Suprapubic skin (tissue), 4 donors: ENCODE measurements at regions not wholly inside any gene's neighbourhood (a gene's known extent, or its start where the extent isn't known, plus 50 kb on each side); places are given as distances from the start of the nearest gene placed in this dataset.
"Not testable (repeated sequence)": the region's sequence is repeated elsewhere in the genome, so short reads cannot be mapped to it uniquely, and the experiment has no call there.

Source experiments
- DNase-seq, 2 donors: peaks; one replicate each; pipeline ENCODE4 v3.0.0-alpha.2; 2019; ENCODE audit warnings: low spot score in 2 of 2
- H3K27ac ChIP-seq: fragments of 200-600 bp; sonication (generic); one replicate; pipeline ENCODE4 v1.5.1; 2019
- H3K27me3 ChIP-seq: fragments of 200-600 bp; sonication (generic); one replicate; pipeline ENCODE4 v1.5.1; 2019
- H3K36me3 ChIP-seq: fragments of 200-600 bp; sonication (generic); one replicate; pipeline ENCODE4 v1.5.1; 2019
- H3K4me1 ChIP-seq: fragments of 200-600 bp; sonication (generic); one replicate; pipeline ENCODE4 v1.5.1; 2019
- H3K4me3 ChIP-seq: fragments of 200-600 bp; sonication (generic); one replicate; pipeline ENCODE4 v1.5.1; 2019; ENCODE audit warnings: mild to moderate bottlenecking
- H3K9me3 ChIP-seq: fragments of 200-600 bp; sonication (generic); one replicate; pipeline ENCODE4 v1.5.1; 2019
- CTCF ChIP-seq, 2 donors: fragments of 200-600 bp in 1 of 2; fragments of 450-650 bp in 1 of 2; sonication (generic) in 1 of 2; IDR thresholded peaks; one replicate each; pipeline ENCODE4 v1.5.1; 2016 to 2019; ENCODE audit warnings: antibody characterized with exemption in 2 of 2, mild to moderate bottlenecking in 1 of 2, moderate library complexity in 1 of 2
- EP300 ChIP-seq: sonication (generic); formaldehyde crosslinking; IDR thresholded peaks from one replicate; pipeline ENCODE4 v1.6.1; 2017; ENCODE audit warnings: antibody characterized with exemption
- POLR2A ChIP-seq, 2 donors: fragments of 450-650 bp; IDR thresholded peaks; one replicate each; pipeline ENCODE4 v1.6.1; 2017; ENCODE audit warnings: antibody characterized with exemption in 2 of 2, mild to moderate bottlenecking in 2 of 2, moderate library complexity in 2 of 2
- POLR2AphosphoS5 ChIP-seq, 3 donors: sonication (generic); formaldehyde crosslinking; IDR thresholded peaks; one replicate each; pipeline ENCODE4 v1.6.1; 2017; ENCODE audit warnings: antibody characterized with exemption in 3 of 3
- WGBS: methylation state at CpG from one replicate; pipeline ENCODE4 v1.1.5; 2018; 5-methylcytosine and 5-hydroxymethylcytosine counted together

GRCh38 chr5:104456122-104456521 lies 893.5 kb upstream of the NUDT12 start:
- TF ChIP-seq POLR2AphosphoS5 (IDR thresholded peaks at IDR 0.05) (no peak), EP300 (no peak), POLR2A (IDR thresholded peaks at IDR 0.05) (no peak), CTCF (IDR thresholded peaks at IDR 0.05) (no peak)
- no peaks in the 10 kb centered on the region for H3K27me3 ChIP-seq
- no peaks in the 10 kb centered on the region for H3K4me1 ChIP-seq
- no peak overlapping the region for H3K27ac ChIP-seq
- H3K36me3 ChIP-seq = no peaks in the 10 kb centered on the region
- 72% methylated on average over 3 of the region's 3 CpGs for WGBS
- DNase-seq = no peak
- no peaks in the 10 kb centered on the region for H3K9me3 ChIP-seq
- H3K4me3 ChIP-seq = no peak overlapping the region

- H3K36me3 ChIP-seq = no peaks in the 10 kb centered on the region
- TF ChIP-seq EP300 (no peak), POLR2A (IDR thresholded peaks at IDR 0.05) (no peak), POLR2AphosphoS5 (IDR thresholded peaks at IDR 0.05) (no peak), CTCF (IDR thresholded peaks at IDR 0.05) (no peak)
- no peak overlapping the region for H3K4me3 ChIP-seq
- no peaks in the 10 kb centered on the region for H3K4me1 ChIP-seq
- no peak for DNase-seq
- no peak overlapping the region for H3K27ac ChIP-seq
- 85% methylated on average over 1 of the region's 1 CpG for WGBS
- H3K27me3 ChIP-seq = no peaks in the 10 kb centered on the region
- no peaks in the 10 kb centered on the region for H3K9me3 ChIP-seq
Observed at GRCh38 chr5:104452550-104452949, 890.0 kb upstream of the NUDT12 start.

- not testable (repeated sequence) for H3K27ac ChIP-seq, H3K9me3 ChIP-seq, H3K4me3 ChIP-seq, H3K27me3 ChIP-seq, H3K4me1 ChIP-seq, H3K36me3 ChIP-seq, DNase-seq
- WGBS = 97% methylated on average over 26 of the region's 28 CpGs
Observed at GRCh38 chr5:104451911-104452310, 889.3 kb upstream of the NUDT12 start.

GRCh38 chr5:104444656-104445055 lies 882.1 kb upstream of the NUDT12 start:
- H3K27me3 ChIP-seq = no peaks in the 10 kb centered on the region
- WGBS = 75% methylated on average over 5 of the region's 5 CpGs
- H3K4me3 ChIP-seq = no peak overlapping the region

GRCh38 chr5:104443706-104444105 lies 881.1 kb upstream of the NUDT12 start:
- Histone ChIP-seq H3K9me3 (no peaks in the 10 kb centered on the region), H3K27ac (no peak overlapping the region), H3K4me3 (no peak overlapping the region), H3K27me3 (no peaks in the 10 kb centered on the region), H3K4me1 (no peaks in the 10 kb centered on the region), H3K36me3 (no peaks in the 10 kb centered on the region)
- no peak for TF ChIP-seq EP300
- no peak for TF ChIP-seq POLR2AphosphoS5 (IDR thresholded peaks at IDR 0.05)
- no peak for TF ChIP-seq CTCF (IDR thresholded peaks at IDR 0.05)
- no peak for TF ChIP-seq POLR2A (IDR thresholded peaks at IDR 0.05)
- no peak for DNase-seq
- WGBS = 97% methylated on average over 19 of the region's 19 CpGs

More at GRCh38 chr5:104444656-104445055, 882.1 kb upstream of the NUDT12 start:
- H3K36me3 ChIP-seq = no peaks in the 10 kb centered on the region
- H3K4me1 ChIP-seq = no peaks in the 10 kb centered on the region
- DNase-seq = no peak
- no peak overlapping the region for H3K27ac ChIP-seq
- TF ChIP-seq CTCF (IDR thresholded peaks at IDR 0.05) (no peak), EP300 (no peak), POLR2A (IDR thresholded peaks at IDR 0.05) (no peak), POLR2AphosphoS5 (IDR thresholded peaks at IDR 0.05) (no peak)
- H3K9me3 ChIP-seq = no peaks in the 10 kb centered on the region

- TF ChIP-seq EP300 (no peak), CTCF (IDR thresholded peaks at IDR 0.05) (no peak), POLR2A (IDR thresholded peaks at IDR 0.05) (no peak), POLR2AphosphoS5 (IDR thresholded peaks at IDR 0.05) (no peak)
- 40% methylated on average over 4 of the region's 4 CpGs for WGBS
- DNase-seq = no peak
- H3K4me3 ChIP-seq = no peak overlapping the region
- no peaks in the 10 kb centered on the region for H3K4me1 ChIP-seq
- no peaks in the 10 kb centered on the region for H3K9me3 ChIP-seq
- no peaks in the 10 kb centered on the region for H3K36me3 ChIP-seq
- H3K27me3 ChIP-seq = no peaks in the 10 kb centered on the region
- no peak overlapping the region for H3K27ac ChIP-seq
Observed at GRCh38 chr5:104431981-104432380, 869.4 kb upstream of the NUDT12 start.
